HepG2 (cell line): ENCODE measurements at regions not wholly inside any gene's neighbourhood (a gene's known extent, or its start where the extent isn't known, plus 50 kb on each side); places are given as distances from the start of the nearest gene placed in this dataset.

Experiments used
- ATAC-seq: fragments of 200-7000 bp; cut with Tn5 transposase; 3 replicates; pipeline ENCODE4 v1.9.1; 2020; ENCODE audit warnings: mild to moderate bottlenecking, moderate library complexity
- BruUV-seq: library from RNA; stranded (reverse); fragments of 400-500 nt; replicated peaks from 2 replicates; lab custom pipeline; 2021; lab: Mats Ljungman, UMichigan
- CTCF ChIA-PET: fragments of 300-600 bp; formaldehyde crosslinking; extraction: SDS; loops from one replicate; lab custom pipeline; 2021; ENCODE audit warnings: low total read pairs, inconsistent platforms, low intra/inter-chr PET ratio; lab: Yijun Ruan, JAX
- POLR2A ChIA-PET: fragments of 350-600 bp; sonication (Branson Sonifier 250); formaldehyde crosslinking; loops from one replicate; lab custom pipeline; 2020; ENCODE audit warnings: antibody characterized with exemption, inconsistent platforms; lab: Yijun Ruan, JAX
- DNase-seq: peaks from one replicate; pipeline ENCODE4 v3.0.0-alpha.2; 2015; ENCODE audit warnings: low spot score
- FAIRE-seq: peaks from 3 replicates; lab custom pipeline; 2011; peaks lifted over from hg19 to GRCh38; lab: Jason Lieb, UNC
- H2AFZ ChIP-seq: one replicate; pipeline ENCODE4 v1.6.1; 2011; ENCODE audit warnings: low read length, inconsistent platforms
- H3K27ac ChIP-seq: fragments of 300-600 bp; 3 replicates; pipeline ENCODE4 v1.8.0; 2011; ENCODE audit warnings: mixed run types, mild to moderate bottlenecking, mixed read lengths, low read length, inconsistent platforms; ENCODE audit not compliant: insufficient read depth; ENCODE audit errors: extremely low read length
- H3K27me3 ChIP-seq, 2 experiments: fragments of 200-600 bp in 1 of 2; 2 replicates in 1 of 2; 3 replicates in 1 of 2; pipeline versions ENCODE4 v1.6.0 to v1.8.0; 2011; ENCODE audit warnings: low read length in 2 of 2, mild to moderate bottlenecking in 2 of 2, moderate library complexity in 2 of 2, inconsistent platforms in 1 of 2; ENCODE audit not compliant: insufficient read depth in 2 of 2, control insufficient read depth in 1 of 2
- H3K36me3 ChIP-seq, 2 experiments: fragments of 200-600 bp in 1 of 2; replicated peaks in 1 of 2; 2 replicates in 1 of 2; 3 replicates in 1 of 2; pipeline versions ENCODE4 v1.5.1 to v1.8.0; 2011; ENCODE audit warnings: low read length in 2 of 2, inconsistent platforms in 1 of 2; ENCODE audit not compliant: insufficient read depth in 2 of 2, control insufficient read depth in 1 of 2
- H3K4me1 ChIP-seq: 2 replicates; pipeline ENCODE4 v1.5.1; 2012; ENCODE audit warnings: low read length, inconsistent platforms; ENCODE audit not compliant: insufficient read depth
- H3K4me2 ChIP-seq: 2 replicates; pipeline ENCODE4 v1.6.0; 2011; ENCODE audit warnings: low read depth, low read length, inconsistent platforms
- H3K4me3 ChIP-seq, 3 experiments: fragments of 200-600 bp in 1 of 3; sonication (generic), shearing (Covaris generic) in 1 of 3; replicated peaks in 1 of 3; 2 replicates each; pipeline ENCODE4 v1.5.1; 2011 to 2016; ENCODE audit warnings: low read length in 3 of 3, inconsistent platforms in 2 of 3, low read depth in 2 of 3, mild to moderate bottlenecking in 2 of 3, control low read depth in 1 of 3, mixed read lengths in 1 of 3; ENCODE audit not compliant: insufficient read depth in 1 of 3
- H3K79me2 ChIP-seq: one replicate; pipeline ENCODE4 v1.6.1; 2011; ENCODE audit warnings: low read length, inconsistent platforms; ENCODE audit not compliant: insufficient read depth
- H3K9ac ChIP-seq: 2 replicates; pipeline ENCODE4 v1.6.0; 2011; ENCODE audit warnings: mild to moderate bottlenecking, low read depth, low read length, inconsistent platforms; ENCODE audit not compliant: insufficient read depth
- H3K9me3 ChIP-seq: 2 replicates; pipeline ENCODE4 v1.5.1; 2012; ENCODE audit warnings: mild to moderate bottlenecking, low read length
- H4K20me1 ChIP-seq: 2 replicates; pipeline ENCODE4 v1.6.0; 2011; ENCODE audit warnings: inconsistent platforms, mild to moderate bottlenecking, low read length, moderate library complexity; ENCODE audit not compliant: insufficient read depth
- ARNTL ChIP-seq: sonication (generic); formaldehyde crosslinking; IDR thresholded peaks from 2 replicates; pipeline ENCODE4 v1.4.0; 2020; ENCODE audit warnings: mild to moderate bottlenecking, missing genetic modification reagents
- CCAR2 ChIP-seq: fragments of 200-400 bp; formaldehyde crosslinking; optimal IDR thresholded peaks from 2 replicates; pipeline ENCODE3; 2018; ENCODE audit warnings: low read depth, mild to moderate bottlenecking, low read length, moderate library complexity
- FOSL2 ChIP-seq: sonication (generic); formaldehyde crosslinking; IDR thresholded peaks from 2 replicates; pipeline ENCODE4 v1.4.0; 2020; ENCODE audit warnings: missing genetic modification reagents
- HES4 ChIP-seq: sonication (generic); formaldehyde crosslinking; IDR thresholded peaks from 2 replicates; pipeline ENCODE4 v1.9.0; 2021; ENCODE audit warnings: mild to moderate bottlenecking, missing genetic modification reagents, borderline replicate concordance
- NCOA1 ChIP-seq: sonication (generic); formaldehyde crosslinking; IDR thresholded peaks from 2 replicates; pipeline ENCODE4 v1.9.0; 2021; ENCODE audit warnings: missing genetic modification reagents
- POLR2AphosphoS5 ChIP-seq: IDR thresholded peaks from 2 replicates; pipeline ENCODE4 v1.6.1; 2012; ENCODE audit warnings: low read depth, low read length
- SAFB2 ChIP-seq: sonication (generic); formaldehyde crosslinking; IDR thresholded peaks from 2 replicates; pipeline ENCODE4 v1.5.1; 2020; ENCODE audit warnings: missing genetic modification reagents, low read depth, mild to moderate bottlenecking, borderline replicate concordance
- SMARCE1 ChIP-seq: fragments of 450-650 bp; IDR thresholded peaks from 2 replicates; pipeline ENCODE4 v1.6.1; 2017; ENCODE audit warnings: borderline replicate concordance
- ZNF644 ChIP-seq: IDR thresholded peaks from 2 replicates; pipeline ENCODE4 v1.6.1; 2016; ENCODE audit warnings: low read depth
- WGBS: methylation state at CpG from one replicate; pipeline ENCODE4 v1.1.6; 2017; ENCODE audit warnings: low lambda C conversion rate; 5-methylcytosine and 5-hydroxymethylcytosine counted together
- in situ Hi-C: cut with HindIII; loops from 2 replicates; pipeline ENCODE4 v1.10.0; 2017; ENCODE audit warnings: low pct_unique_long_range_greater_than_20kb; ENCODE audit not compliant: extremely low pct_ligation_motif_present
- intact Hi-C: fragments of 100-400 bp; cut with micrococcal nuclease; formaldehyde crosslinking; loops from one replicate; pipeline ENCODE4 v1.10.0; 2022; ENCODE audit not compliant: unreplicated experiment
- TF ChIP-seq, protein P1 (sequence below): sonication (generic); formaldehyde crosslinking; IDR thresholded peaks from 2 replicates; pipeline ENCODE4 v1.4.0; 2020; ENCODE audit warnings: missing genetic modification reagents
- TF ChIP-seq, protein P2 (sequence below): sonication (generic); formaldehyde crosslinking; IDR thresholded peaks from 2 replicates; pipeline ENCODE4 v1.4.0; 2020; ENCODE audit warnings: missing genetic modification reagents, low read depth, mild to moderate bottlenecking, borderline replicate concordance
- TF ChIP-seq, protein P3 (sequence below): sonication (generic); formaldehyde crosslinking; IDR thresholded peaks from 2 replicates; pipeline ENCODE4 v1.5.1; 2020; ENCODE audit warnings: mild to moderate bottlenecking, missing genetic modification reagents, moderate library complexity
- TF ChIP-seq, protein P4 (sequence below): sonication (generic); formaldehyde crosslinking; IDR thresholded peaks from 2 replicates; pipeline ENCODE4 v1.4.0; 2020; ENCODE audit warnings: missing genetic modification reagents

DNA sequence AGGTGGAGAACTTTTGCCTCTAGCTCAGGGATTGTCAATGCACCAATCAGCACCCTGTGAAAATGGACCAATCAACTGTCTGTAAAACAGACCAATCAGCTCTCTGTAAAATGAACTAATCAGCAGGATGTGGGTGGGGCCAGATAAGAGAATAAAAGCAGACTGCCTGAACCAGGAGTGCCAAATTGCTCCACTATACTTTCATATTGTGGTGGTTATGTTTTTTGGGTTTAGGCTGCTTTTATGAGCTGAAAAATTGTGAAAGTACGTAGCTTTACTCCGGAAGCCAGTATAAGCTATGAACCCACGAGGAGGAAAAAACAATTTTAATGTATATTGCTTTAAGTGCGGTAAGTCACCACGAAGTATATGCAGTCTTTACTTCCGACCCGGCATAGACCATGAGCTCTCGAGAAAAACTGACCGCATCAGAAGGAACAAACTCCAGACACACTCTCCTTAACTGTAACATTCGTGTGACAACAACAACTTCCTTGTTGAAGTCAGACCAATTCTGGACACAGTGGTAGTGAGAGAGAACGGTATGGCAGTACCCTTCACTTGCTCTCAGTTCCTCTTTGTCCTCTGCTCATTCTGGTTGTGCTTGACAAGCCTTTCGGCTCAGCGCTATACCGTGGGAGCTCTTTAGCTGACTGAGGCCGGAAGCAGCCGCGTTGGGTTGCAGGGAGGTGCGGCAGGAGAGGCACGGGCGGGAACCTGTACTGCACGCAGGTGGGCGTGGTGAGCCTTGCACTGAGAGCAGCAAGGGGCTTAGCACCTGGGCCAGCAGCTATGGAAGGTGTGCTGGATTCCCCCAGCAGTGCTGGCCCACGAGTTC, 81.9 kb upstream of the E2F3 start:
- H4K20me1 ChIP-seq = no peaks in the 10 kb centered on the region
- DNase-seq = no peak
- H3K79me2 ChIP-seq = no peaks in the 10 kb centered on the region
- H3K4me1 ChIP-seq = no peaks in the 10 kb centered on the region
- ChIA-PET POLR2A (no interaction called here), CTCF (no interaction called here)
- ATAC-seq = peak; percentile 59
- H3K9me3 ChIP-seq = no peaks in the 10 kb centered on the region
- no peak overlapping the region for H3K4me2 ChIP-seq
- no TSS peak for BruUV-seq
- no peak overlapping the region for H3K27ac ChIP-seq
- H3K4me3 ChIP-seq = no peak overlapping the region
- H3K27me3 ChIP-seq = peaks cover 0 to 4% of the 10 kb centered on the region in 2 experiments; a peak in 1 of 5 replicates
- FAIRE-seq = no peak
- in situ Hi-C loops = no loop called here
- 64% methylated on average over 22 of the region's 23 CpGs for WGBS
- TF ChIP-seq SMARCE1 (no peak), ARNTL (no peak), NCOA1 (CRISPR knock-in tag) (no peak), SAFB2 (CRISPR knock-in tag) (no peak), CCAR2 (no peak), ZNF644 (CRISPR knock-in tag) (no peak), POLR2AphosphoS5 (no peak), FOSL2 (no peak), HES4 (no peak)
- TF ChIP-seq, protein P1, sequence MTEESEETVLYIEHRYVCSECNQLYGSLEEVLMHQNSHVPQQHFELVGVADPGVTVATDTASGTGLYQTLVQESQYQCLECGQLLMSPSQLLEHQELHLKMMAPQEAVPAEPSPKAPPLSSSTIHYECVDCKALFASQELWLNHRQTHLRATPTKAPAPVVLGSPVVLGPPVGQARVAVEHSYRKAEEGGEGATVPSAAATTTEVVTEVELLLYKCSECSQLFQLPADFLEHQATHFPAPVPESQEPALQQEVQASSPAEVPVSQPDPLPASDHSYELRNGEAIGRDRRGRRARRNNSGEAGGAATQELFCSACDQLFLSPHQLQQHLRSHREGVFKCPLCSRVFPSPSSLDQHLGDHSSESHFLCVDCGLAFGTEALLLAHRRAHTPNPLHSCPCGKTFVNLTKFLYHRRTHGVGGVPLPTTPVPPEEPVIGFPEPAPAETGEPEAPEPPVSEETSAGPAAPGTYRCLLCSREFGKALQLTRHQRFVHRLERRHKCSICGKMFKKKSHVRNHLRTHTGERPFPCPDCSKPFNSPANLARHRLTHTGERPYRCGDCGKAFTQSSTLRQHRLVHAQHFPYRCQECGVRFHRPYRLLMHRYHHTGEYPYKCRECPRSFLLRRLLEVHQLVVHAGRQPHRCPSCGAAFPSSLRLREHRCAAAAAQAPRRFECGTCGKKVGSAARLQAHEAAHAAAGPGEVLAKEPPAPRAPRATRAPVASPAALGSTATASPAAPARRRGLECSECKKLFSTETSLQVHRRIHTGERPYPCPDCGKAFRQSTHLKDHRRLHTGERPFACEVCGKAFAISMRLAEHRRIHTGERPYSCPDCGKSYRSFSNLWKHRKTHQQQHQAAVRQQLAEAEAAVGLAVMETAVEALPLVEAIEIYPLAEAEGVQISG (CRISPR knock-in tag) = no peak
- TF ChIP-seq, protein P2, sequence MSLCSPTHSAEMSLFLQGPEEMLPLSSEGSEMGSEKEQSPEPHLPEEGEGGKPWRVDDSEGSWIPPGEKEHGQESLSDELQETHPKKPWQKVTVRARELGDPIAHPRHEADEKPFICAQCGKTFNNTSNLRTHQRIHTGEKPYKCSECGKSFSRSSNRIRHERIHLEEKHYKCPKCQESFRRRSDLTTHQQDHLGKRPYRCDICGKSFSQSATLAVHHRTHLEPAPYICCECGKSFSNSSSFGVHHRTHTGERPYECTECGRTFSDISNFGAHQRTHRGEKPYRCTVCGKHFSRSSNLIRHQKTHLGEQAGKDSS (CRISPR knock-in tag) = no peak
- TF ChIP-seq, protein P3, sequence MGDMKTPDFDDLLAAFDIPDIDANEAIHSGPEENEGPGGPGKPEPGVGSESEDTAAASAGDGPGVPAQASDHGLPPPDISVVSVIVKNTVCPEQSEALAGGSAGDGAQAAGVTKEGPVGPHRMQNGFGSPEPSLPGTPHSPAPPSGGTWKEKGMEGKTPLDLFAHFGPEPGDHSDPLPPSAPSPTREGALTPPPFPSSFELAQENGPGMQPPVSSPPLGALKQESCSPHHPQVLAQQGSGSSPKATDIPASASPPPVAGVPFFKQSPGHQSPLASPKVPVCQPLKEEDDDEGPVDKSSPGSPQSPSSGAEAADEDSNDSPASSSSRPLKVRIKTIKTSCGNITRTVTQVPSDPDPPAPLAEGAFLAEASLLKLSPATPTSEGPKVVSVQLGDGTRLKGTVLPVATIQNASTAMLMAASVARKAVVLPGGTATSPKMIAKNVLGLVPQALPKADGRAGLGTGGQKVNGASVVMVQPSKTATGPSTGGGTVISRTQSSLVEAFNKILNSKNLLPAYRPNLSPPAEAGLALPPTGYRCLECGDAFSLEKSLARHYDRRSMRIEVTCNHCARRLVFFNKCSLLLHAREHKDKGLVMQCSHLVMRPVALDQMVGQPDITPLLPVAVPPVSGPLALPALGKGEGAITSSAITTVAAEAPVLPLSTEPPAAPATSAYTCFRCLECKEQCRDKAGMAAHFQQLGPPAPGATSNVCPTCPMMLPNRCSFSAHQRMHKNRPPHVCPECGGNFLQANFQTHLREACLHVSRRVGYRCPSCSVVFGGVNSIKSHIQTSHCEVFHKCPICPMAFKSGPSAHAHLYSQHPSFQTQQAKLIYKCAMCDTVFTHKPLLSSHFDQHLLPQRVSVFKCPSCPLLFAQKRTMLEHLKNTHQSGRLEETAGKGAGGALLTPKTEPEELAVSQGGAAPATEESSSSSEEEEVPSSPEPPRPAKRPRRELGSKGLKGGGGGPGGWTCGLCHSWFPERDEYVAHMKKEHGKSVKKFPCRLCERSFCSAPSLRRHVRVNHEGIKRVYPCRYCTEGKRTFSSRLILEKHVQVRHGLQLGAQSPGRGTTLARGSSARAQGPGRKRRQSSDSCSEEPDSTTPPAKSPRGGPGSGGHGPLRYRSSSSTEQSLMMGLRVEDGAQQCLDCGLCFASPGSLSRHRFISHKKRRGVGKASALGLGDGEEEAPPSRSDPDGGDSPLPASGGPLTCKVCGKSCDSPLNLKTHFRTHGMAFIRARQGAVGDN (CRISPR knock-in tag) = no peak
- TF ChIP-seq, protein P4, sequence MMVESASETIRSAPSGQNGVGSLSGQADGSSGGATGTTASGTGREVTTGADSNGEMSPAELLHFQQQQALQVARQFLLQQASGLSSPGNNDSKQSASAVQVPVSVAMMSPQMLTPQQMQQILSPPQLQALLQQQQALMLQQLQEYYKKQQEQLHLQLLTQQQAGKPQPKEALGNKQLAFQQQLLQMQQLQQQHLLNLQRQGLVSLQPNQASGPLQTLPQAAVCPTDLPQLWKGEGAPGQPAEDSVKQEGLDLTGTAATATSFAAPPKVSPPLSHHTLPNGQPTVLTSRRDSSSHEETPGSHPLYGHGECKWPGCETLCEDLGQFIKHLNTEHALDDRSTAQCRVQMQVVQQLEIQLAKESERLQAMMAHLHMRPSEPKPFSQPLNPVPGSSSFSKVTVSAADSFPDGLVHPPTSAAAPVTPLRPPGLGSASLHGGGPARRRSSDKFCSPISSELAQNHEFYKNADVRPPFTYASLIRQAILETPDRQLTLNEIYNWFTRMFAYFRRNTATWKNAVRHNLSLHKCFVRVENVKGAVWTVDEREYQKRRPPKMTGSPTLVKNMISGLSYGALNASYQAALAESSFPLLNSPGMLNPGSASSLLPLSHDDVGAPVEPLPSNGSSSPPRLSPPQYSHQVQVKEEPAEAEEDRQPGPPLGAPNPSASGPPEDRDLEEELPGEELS (CRISPR knock-in tag) = no peak
- no peak overlapping the region for H2AFZ ChIP-seq
- no peaks in the 10 kb centered on the region for H3K36me3 ChIP-seq
- H3K9ac ChIP-seq = no peak overlapping the region
- intact Hi-C loops = no loop called here
